ENCODE measurements at regions not wholly inside any gene's neighbourhood (a gene's known extent, or its start where the extent isn't known, plus 50 kb on each side); places are given as distances from the start of the nearest gene placed in this dataset.

GRCh38 chr17:5669191-5669590, 84.9 kb upstream of the NLRP1 start:
- TF ChIP-seq, protein P1, sequence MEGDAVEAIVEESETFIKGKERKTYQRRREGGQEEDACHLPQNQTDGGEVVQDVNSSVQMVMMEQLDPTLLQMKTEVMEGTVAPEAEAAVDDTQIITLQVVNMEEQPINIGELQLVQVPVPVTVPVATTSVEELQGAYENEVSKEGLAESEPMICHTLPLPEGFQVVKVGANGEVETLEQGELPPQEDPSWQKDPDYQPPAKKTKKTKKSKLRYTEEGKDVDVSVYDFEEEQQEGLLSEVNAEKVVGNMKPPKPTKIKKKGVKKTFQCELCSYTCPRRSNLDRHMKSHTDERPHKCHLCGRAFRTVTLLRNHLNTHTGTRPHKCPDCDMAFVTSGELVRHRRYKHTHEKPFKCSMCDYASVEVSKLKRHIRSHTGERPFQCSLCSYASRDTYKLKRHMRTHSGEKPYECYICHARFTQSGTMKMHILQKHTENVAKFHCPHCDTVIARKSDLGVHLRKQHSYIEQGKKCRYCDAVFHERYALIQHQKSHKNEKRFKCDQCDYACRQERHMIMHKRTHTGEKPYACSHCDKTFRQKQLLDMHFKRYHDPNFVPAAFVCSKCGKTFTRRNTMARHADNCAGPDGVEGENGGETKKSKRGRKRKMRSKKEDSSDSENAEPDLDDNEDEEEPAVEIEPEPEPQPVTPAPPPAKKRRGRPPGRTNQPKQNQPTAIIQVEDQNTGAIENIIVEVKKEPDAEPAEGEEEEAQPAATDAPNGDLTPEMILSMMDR (optimal IDR thresholded peaks at IDR 0.05 in 1 of 3, IDR thresholded peaks at IDR 0.05 in 1 of 3, conservative IDR thresholded peaks at IDR 0.05 in 1 of 3; ENCODE audit: extremely low read depth in 1 of 3, insufficient read depth in 2 of 3, low read length in 3 of 3) = no peak
- TF ChIP-seq EZH2 (IDR thresholded peaks at IDR 0.05; ENCODE audit: low read length) = no peak

Measured in keratinocyte (primary cell).